GM19240 (cell line): ENCODE measurements at regions not wholly inside any gene's neighbourhood (a gene's known extent, or its start where the extent isn't known, plus 50 kb on each side); places are given as distances from the start of the nearest gene placed in this dataset.

ENCODE experiments used
- DNase-seq: peaks from one replicate; pipeline ENCODE4 v3.0.0; 2011; ENCODE audit warnings: low spot score; ENCODE audit not compliant: insufficient read length

DNA sequence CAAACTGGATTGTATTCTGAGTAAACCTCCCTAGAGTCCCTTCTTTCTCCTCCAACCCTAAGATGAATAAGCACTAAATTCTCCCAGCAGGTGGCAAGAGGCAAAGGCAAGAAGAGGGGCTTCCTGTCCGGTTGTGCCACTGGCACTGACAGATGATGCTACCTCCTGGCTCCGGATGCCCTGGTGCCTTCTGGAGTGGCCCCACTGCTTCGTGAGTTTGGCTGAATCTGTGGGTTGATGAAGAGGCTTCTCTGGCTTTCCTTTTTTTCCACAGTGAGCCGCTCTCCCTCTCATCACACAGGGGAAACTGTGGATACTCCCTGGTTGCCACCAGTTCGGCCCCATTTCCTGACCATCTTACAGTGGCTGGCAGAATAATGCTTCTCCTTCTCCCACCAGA, 404.7 kb downstream of the GALR1 start:
- DNase-seq, result no peak

DNA sequence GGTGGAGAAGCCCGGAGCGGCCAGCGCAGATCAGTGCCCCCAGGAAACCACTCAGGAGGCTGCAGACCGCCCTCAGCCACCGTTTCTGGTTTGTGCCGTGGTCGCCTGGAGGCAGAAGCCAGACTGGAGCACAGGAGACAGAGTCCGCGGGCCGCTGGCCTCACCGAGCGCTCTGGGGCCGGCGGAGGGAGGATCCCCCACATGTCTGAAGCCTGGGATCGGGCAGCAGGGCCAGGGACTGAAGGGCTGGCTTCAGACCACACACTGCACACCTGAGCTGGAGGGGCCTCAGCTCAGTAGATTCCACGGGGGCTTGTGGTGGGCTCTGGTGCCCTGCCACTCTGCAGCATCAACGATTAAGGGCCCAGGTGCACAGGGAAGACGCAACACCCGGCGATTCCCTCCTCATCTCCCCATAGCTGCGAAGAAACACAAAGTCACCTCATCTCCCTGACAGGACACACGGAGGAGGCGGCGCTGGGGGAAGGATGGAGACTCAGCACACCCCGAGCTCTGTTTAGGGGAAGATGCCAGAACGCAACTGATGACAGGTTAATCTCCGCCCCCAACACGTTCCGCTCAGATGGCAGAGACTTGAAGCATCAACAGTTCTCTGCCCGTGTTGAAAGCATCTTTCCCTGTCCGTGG, 408.1 kb downstream of the GALR1 start:
- no peak for DNase-seq

DNA sequence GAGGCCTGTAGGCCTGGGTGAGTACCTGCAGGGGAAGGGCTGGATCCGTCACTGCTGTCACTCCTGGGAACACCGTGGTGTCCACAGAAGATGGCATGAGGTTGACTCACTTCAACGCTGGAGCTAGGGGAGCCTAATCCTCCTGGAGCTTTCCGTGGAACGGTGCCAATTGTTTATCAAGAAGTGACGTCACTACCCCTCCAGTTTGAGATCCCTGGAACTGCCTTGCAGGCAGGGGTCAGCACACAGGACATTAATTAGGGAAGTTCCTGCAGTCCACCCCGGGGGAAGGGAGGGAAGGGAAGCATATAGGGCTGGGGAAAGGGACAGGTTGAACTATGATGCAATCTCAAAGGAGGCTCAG, 408.6 kb downstream of the GALR1 start:
- DNase-seq, result no peak

DNA sequence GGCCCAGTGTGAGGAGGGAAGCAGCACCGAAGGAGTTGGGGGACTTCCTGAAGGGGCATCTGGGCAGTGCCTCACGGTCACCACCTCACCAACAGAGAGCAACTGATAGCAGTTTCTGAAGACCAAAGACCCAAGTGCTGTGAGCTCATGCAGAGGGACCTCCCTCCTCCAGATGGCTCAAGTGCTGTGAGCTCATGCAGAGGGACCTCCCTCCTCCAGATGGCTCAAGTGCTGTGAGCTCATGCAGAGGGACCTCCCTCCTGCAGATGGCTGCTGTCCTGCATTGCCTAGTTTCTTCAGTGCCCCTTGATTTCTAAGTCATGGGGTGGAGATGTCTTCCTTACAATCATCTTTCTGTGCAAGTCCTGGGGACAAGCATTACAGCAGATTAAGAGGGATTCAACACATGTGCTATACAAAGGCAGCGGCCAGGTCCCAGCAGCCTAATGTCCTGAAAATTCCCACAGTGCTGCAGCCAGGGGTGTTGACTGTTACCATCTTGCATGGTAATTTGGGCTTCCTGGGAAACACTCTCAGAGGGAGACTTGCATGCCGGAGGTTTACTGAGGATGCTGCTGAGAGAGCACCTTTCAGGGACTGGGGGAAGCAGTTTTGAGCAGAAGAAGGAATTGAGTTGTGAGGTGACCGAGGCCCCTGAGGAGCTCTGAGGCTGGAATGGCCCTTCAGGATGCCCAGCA, 409.3 kb downstream of the GALR1 start:
- DNase-seq, result no peak

DNA sequence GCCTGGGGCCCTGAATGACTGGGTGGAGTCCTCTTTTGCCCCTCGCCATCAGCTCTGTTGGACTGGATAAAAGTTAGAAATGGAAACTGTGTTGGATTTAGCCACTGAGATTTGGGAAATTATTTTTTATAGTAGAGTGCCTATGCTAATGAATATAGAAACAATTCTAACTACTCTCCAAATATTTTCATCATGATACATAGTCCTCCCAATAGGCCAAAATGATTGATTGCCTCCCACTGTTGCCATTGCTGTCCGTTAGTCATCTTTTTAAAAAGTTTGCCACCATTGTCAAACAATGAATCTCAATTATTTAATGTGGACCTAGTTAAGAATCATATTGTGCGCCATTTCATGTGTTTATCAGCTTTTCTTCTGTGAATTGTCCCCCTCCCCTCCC, 417.0 kb downstream of the GALR1 start:
- DNase-seq, result no peak

DNA sequence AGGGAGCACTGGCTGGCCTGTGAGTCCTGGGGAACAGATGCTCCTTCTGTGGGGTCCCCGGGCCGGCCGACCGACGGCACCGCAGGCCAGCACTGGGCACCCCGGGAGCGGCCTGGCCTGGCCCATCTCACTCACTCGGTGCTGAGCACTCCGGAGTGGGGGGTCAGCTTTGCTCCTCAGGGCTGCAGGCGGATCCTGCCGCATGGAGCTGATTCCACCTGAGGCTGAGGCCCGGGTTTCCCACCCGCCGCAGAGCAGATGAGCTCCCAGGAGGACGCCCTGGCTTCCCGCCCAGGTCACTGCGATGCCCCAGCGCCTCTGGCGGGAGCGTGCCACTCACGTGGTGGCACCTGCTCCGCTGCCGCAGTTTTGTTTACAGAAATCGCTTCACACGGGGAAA, 418.6 kb downstream of the GALR1 start:
- DNase-seq, result no peak

DNA sequence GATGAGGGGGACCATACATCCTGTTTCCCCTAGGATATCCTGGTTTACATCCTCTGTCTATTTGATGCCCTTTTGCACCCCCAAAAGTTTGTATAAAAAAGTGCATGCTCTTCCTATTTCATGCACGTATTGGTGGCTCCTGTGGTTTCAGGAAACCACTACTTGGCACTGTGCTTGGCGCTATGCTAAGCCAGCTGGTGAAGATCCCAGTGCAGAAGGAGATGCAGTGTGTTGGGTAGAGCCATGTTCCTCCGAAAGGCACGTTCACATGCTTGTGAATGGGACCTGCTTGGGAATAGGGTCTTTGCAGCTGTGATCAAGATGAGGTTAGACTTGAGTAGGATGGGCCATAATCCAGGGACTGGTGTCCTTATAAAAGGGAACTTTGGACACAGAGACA, 419.7 kb downstream of the GALR1 start:
- no peak for DNase-seq

DNA sequence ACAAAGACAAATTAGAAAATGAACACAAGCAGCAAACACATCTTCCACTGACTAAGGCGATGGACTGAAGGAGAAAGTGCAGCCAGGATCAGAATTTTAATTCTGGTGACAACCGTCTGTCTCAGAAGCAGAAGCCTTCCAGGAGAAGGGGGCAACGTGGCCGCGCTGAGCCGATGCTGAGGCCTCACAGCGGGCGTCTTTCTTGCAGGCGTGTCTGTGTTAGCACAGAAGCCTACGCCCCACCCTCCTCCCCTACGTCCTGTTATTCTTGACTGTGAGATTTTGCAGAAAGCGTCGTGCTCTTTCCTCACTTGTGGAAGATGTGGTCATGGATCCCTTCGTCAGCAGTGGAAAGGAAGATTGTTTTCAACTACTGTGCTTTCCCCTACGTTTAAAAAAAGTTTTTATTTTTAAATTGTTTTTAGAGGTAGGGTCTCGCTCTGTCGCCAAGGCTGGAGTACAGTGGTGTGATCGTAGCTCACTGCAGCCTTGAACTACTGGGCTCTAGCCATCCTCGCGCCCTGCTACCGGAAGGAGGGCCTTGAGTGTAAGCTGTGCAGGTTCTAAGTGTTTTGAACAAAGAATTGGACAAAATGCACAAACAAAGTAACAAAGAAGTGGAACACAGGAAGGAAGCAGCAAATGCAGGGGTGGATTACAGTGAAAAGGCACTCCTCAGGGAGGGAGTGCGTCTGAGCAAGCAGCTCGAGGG, 422.0 kb downstream of the GALR1 start:
- no peak for DNase-seq

DNA sequence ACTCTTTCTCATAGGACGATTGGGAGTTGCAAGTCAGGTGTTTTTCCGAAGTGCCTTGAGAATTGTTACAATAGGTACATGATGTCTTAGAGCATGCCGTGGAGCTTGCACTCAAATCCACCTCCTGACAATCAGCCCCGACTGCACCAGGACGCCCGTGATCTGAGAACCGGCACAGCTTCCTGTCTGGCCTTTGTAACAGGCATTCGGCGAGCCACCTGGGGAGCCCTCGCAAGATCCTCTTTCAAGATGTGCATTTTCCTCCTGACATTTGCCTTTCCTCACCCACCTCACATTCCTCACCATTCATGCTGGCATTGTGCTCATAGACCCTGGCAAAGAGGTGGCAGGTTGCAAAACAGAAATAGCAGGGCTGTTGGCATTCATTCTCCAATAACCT, 427.3 kb downstream of the GALR1 start:
- DNase-seq, result no peak

DNA sequence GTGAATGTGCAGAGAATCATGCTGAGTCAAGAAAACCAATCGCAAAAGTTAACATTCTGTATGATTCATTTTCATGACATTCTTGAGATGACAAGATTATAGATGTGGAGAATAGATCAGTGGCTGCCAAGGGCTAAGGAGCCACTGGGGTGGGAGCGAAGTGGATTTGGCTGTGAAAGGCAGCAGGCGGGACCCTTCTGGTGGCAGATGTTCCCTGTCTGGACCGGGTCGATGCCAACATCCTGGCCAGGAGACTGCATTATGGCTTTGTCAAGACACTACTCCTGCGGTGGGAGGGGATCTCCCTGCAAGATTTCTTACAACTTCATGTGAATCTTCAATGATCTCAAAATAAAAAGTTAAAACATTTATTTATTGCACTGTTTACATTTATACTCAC, 427.9 kb downstream of the GALR1 start:
- no peak for DNase-seq

DNA sequence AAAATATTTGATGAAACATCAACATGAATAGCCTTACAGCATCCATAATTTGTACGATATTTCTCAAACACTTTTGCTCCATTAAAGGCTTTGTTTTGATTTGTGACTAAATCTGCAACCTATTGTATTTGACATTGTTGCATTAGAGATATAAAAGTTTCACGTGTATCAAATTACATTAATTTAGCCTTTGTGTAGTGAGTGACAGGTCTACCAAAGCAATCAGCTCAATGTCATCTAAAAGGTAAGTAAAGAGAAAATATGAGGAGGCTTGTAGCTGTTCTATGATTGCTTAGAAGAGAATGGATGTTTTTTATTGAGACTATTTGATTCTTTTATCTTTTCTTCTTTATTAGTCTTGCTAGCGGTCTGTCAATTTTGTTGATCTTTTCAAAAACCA, 430.2 kb downstream of the GALR1 start:
- DNase-seq, result no peak

DNA sequence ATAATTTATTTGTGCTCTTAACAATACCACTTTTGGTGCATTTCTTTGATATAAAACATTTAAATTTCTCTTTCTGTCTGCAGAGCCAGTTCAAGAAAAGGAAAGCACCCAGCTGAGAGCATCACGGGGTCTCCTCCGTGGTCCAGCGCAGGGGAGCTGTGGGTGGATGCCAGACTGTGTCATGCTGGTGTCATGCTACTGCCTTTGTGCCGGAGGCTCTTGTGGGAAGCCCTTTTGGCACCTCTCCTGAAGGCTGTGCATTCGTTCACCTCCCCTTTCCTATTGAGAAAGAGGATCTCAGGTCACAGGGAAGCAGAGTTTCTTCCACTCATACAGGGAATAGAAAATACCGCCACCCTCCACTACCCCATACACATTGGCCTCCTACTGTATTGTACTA, 450.4 kb downstream of the GALR1 start:
- DNase-seq, result no peak

DNA sequence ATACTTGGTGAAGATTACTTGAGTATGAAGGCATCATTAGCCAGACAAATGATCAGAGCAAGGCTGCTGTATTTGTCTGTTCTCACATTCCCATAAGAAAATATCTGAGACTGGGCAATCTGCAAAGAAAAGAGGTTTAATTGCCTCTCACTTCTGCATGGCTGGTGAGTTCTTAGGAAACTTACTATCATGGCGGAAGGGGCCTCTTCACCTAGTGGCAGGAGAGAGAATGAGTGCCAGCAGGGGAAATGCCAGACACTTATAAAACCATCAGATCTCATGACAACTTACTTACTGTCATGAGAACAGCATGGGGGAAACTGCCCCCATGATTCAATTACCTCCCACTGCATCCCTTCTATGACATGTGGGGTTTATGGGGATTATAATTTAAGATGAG, 452.3 kb downstream of the GALR1 start:
- DNase-seq, result no peak

DNA sequence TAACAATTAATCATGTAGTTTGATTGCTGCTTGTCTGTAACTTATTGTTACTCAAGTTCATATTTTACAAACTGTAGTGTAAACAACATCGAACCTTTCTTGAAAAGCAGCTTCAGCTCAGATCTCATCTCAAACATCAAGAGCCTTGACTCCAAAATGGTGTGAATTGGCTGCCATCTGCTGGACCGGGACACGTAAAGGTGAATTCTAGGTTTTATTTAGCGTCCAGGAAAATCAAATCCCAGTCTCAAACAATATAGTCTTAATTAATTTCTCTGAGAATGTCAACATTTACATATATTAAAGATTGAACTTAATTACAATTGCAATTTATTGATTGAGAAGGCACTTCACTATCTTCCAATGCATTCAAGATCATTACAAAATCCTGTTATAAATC, 453.0 kb downstream of the GALR1 start:
- no peak for DNase-seq

DNA sequence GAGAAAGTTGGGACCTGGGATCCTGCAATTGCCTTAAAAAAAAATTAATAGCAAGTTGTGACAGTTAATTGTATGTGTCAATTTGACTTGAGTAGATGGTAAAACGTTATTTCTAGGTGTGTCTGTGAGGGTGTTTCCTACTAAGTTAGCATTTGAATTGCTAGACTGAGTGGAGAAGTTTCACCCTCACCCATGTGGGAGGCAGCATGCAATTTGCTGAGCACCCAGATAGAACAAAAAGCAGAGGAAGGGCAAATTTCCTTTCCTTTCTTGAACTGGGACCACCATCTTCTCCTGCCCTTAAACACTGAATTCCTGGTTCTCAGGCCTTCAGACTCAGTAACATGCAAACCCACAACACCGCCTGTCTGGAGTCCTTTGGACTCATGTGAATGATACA, 455.7 kb downstream of the GALR1 start:
- no peak for DNase-seq

DNA sequence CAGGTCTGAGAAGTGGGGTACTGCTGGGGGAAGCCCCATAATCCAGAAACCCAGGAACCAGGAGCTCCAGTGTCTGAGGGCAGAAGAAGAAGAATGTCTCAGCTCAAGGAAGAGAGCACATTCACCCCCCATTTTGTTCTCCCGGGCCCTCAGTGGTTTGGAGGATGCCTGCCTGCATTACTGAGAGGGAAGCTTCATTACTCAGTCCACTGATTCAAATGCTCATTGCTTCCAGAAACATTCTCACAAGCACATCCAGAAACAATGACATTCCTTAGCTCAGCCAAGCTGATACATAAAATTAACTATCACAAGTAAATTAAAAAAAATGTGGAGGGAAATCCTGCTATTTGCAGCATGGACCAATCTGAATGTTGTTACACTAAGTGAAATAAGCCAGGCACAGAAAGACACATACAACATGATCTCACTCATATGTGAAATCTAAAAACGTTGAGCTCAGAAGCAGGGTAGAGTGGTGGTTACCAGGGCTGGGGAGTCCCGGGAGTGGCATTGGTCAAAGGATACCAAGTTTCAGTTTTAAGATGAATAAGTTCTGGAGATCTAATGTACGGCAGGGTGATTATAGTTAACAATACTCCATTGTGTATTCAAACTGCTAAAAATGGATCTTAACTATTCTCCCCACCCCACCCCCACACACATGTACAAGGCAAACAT, 459.3 kb downstream of the GALR1 start:
- DNase-seq, result no peak

DNA sequence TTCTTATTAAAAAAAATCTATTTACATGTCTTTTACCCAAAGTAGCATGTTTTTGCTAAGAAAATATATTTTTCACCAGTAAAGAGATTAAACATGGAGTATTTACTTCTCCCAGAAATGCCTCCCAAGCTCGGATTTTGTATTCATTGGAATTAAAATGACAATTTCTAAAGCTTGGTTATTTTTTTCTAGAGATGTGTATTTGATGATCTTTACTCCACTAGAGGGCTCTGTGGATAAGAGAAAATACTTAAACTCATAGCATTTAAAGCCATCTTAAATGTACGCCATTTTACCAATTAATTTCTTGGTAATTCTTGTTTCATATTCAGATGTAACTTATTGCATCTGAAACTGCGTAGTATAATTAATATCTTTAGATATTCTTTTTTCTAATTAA, 461.4 kb downstream of the GALR1 start:
- no peak for DNase-seq

DNA sequence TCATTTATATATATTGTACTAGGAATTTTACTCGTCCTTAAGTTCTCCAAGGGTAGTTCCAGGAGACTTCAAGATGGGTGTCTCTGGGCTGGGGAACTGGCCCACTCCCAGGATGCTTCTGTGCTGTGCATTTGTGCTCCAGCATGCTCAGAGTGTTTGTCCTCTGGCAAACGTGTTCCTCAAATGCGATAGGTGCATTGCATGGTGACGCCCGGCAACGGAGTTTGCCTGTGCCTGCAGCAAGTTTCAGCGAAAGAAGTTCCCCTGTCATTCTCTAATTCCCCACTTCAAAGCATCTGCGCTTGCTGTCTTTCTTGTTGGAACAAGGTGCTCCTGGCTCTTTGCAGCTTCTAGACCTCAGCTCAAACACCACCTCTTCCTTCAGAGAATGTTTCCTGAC, 465.1 kb downstream of the GALR1 start:
- no peak for DNase-seq

DNA sequence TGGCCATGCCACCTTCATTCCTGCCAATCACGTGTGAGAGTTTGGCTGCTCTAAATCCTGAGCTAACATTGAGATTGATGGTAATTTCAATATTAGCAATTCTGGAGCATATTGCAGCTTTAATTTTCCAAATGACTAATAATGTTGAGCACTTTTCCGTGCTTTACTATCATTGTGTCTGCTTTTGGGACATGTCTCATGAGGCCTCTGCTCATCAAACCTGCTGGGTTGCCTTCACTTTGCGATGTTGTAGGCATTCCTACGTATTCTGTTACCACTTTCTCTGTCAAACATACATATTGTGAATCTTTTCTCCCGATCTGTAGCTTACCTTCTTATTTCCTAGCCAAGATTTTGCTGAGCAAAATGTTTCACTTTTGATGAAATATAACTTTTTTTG, 466.6 kb downstream of the GALR1 start:
- DNase-seq, result no peak

DNA sequence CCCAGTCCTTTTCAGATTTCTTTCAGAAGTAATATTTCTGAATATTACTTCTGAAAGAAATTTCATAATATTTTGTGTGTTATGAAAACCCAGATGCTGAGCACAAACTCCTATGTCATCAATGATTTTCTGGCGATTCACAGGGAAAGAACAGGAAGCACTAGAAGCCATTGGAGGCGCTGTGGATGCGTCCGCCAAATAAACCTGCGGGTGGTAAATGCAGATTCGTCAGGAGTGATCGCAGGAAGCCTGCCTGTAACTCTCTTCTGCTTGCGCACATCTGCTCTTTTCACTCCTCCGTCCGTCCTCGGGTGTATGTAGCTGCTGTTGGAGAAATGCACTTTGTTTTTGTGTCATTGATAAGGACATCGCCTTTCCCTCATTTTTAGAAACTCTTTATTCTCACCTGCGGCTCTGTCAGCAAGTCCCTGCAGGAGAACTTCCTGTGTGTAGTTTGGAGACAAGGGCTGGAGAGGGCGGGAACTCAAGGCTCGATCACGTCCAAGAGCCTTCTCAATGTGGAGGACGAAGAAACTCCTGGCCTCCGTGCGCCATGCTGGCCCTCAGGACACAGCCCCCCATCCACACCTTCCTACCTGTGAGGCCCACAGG, 483.8 kb downstream of the GALR1 start:
- DNase-seq, result no peak

DNA sequence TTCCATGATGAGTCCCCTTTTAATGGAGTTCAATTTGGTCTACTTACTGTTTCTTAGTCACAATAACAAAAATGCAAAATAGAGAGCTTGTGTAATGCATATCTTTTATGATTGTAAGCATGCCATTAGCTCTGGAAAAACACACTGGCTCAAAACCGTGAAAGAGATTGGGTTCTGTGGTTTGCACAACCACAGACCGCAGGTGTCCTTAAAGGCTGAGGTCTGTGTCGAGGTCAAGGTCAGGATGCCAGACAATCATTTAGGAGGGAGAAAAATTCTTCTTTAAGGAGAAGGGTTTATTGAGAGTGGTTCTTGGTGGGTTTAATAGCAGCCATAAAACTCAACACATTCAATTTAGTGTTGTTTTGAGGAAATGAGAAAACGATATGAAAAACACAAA, 487.2 kb downstream of the GALR1 start:
- no peak for DNase-seq

DNA sequence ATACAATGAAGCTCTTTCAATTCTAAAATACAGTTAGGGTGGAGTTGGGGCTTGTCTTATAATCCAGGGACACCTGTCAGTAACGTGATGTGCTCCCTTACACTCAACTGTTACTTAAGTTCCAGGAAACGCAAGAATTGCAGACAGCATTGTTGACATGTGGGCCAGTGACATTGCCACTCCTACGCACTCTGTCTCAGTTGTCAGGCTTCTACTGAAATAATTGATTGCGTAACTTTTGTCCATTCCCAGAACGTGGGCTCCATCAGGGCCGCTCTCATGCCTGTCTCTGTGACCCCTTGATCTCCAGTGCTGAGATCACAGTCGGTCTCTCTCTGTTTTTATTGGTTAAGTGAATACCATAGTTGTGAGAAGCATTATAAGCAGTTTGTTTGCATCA, 487.8 kb downstream of the GALR1 start:
- no peak for DNase-seq
